K562 (cell line): ENCODE measurements at regions not wholly inside any gene's neighbourhood (a gene's known extent, or its start where the extent isn't known, plus 50 kb on each side); places are given as distances from the start of the nearest gene placed in this dataset.
A peak's percentile ranks its signal among the peaks of the same experiment; 100 is the strongest.

Experiments
- ATAC-seq: fragments of 200-7000 bp; cut with Tn5 transposase; 3 replicates; pipeline ENCODE4 v1.9.1; 2020; ENCODE audit warnings: moderate library complexity
- BruUV-seq: library from RNA; stranded (reverse); fragments of 400-500 nt; replicated peaks from 2 replicates; lab custom pipeline; 2021; lab: Mats Ljungman, UMichigan
- CTCF ChIA-PET: fragments of 300-600 bp; formaldehyde crosslinking; extraction: SDS; loops from one replicate; lab custom pipeline; 2021; ENCODE audit warnings: low intra/inter-chr PET ratio; lab: Yijun Ruan, JAX
- POLR2A ChIA-PET: fragments of 300-600, 350-650 bp; sonication (Branson Sonifier 250); formaldehyde crosslinking; extraction: SDS; loops from one replicate; lab custom pipeline; 2021; ENCODE audit warnings: antibody characterized with exemption, inconsistent platforms; lab: Yijun Ruan, JAX
- DNase-seq, 4 experiments: peaks; one replicate each; pipeline versions ENCODE4 v3.0.0 to v3.0.0-alpha.2; 2011 to 2018; ENCODE audit warnings: low spot score in 3 of 4, mixed read lengths in 3 of 4; ENCODE audit errors: extremely low read depth in 1 of 4
- FAIRE-seq: peaks from 2 replicates; lab custom pipeline; 2011; peaks lifted over from hg19 to GRCh38; lab: Jason Lieb, UNC
- H2AFZ ChIP-seq: 2 replicates; pipeline ENCODE4 v1.6.0; 2011; ENCODE audit warnings: low read depth, low read length, control low read depth, inconsistent platforms
- H3K27ac ChIP-seq: fragments of 200-600 bp; 3 replicates; pipeline ENCODE4 v1.8.0; 2011; ENCODE audit warnings: low read depth, mild to moderate bottlenecking, control low read depth, inconsistent platforms, low read length, moderate library complexity, mixed read lengths; ENCODE audit errors: extremely low read depth
- H3K27me3 ChIP-seq, 2 experiments: fragments of 300-600 bp in 1 of 2; 2 replicates in 1 of 2; 3 replicates in 1 of 2; pipeline versions ENCODE4 v1.6.0 to v1.8.0; 2011; ENCODE audit warnings: inconsistent platforms in 2 of 2, low read length in 2 of 2, mild to moderate bottlenecking in 1 of 2, mixed read lengths in 1 of 2, moderate library complexity in 1 of 2; ENCODE audit not compliant: control insufficient read depth in 2 of 2, insufficient read depth in 2 of 2
- H3K36me3 ChIP-seq: fragments of 300-600 bp; 3 replicates; pipeline ENCODE4 v1.8.0; 2011; ENCODE audit warnings: mild to moderate bottlenecking, low read length, inconsistent platforms; ENCODE audit not compliant: control insufficient read depth, insufficient read depth
- H3K4me1 ChIP-seq, 2 experiments: fragments of 200-600 bp in 1 of 2; replicated peaks in 1 of 2; 2 replicates in 1 of 2; 3 replicates in 1 of 2; pipeline versions ENCODE4 v1.5.1 to v1.8.0; 2011; ENCODE audit warnings: inconsistent platforms in 2 of 2, low read length in 2 of 2, mild to moderate bottlenecking in 1 of 2, mixed read lengths in 1 of 2, moderate library complexity in 1 of 2; ENCODE audit not compliant: control insufficient read depth in 2 of 2, insufficient read depth in 2 of 2
- H3K4me2 ChIP-seq: 2 replicates; pipeline ENCODE4 v1.6.1; 2011; ENCODE audit warnings: low read length, control low read depth, inconsistent platforms, mixed read lengths; ENCODE audit not compliant: insufficient read depth
- H3K4me3 ChIP-seq: fragments of 200-600 bp; sonication (generic), shearing (Covaris generic); 2 replicates; pipeline ENCODE4 v1.5.1; 2016; ENCODE audit warnings: control low read depth, inconsistent platforms
- H3K79me2 ChIP-seq: fragments of 200-600 bp; 3 replicates; pipeline ENCODE4 v1.8.0; 2011; ENCODE audit warnings: low read length, inconsistent platforms; ENCODE audit not compliant: control insufficient read depth, insufficient read depth
- H3K9ac ChIP-seq, 2 experiments: 2 replicates each; pipeline versions ENCODE4 v1.6.0 to v1.6.1; 2011; ENCODE audit warnings: low read depth in 2 of 2, low read length in 2 of 2, control low read depth in 1 of 2, inconsistent platforms in 1 of 2, mild to moderate bottlenecking in 1 of 2, mixed read lengths in 1 of 2; ENCODE audit not compliant: insufficient read depth in 1 of 2
- H3K9me1 ChIP-seq: one replicate; pipeline ENCODE4 v1.6.0; 2011; ENCODE audit warnings: inconsistent platforms, mild to moderate bottlenecking, low read length, moderate library complexity; ENCODE audit not compliant: control insufficient read depth, insufficient read depth
- H3K9me3 ChIP-seq: replicated peaks from 2 replicates; pipeline ENCODE4 v1.5.1; 2011; ENCODE audit warnings: low read depth, low read length, inconsistent platforms; ENCODE audit not compliant: control insufficient read depth, insufficient read depth
- H4K20me1 ChIP-seq: replicated peaks from 2 replicates; pipeline ENCODE4 v1.6.1; 2011; ENCODE audit warnings: low read length, inconsistent platforms, mixed read lengths; ENCODE audit not compliant: control insufficient read depth, insufficient read depth
- ESRRB ChIP-seq: fragments of 250-450 bp; sonication (Bioruptor Pico); IDR thresholded peaks from 2 replicates; pipeline ENCODE4 v1.5.0; 2020; ENCODE audit warnings: mild to moderate bottlenecking, moderate library complexity, borderline replicate concordance
- MEF2D ChIP-seq: conservative IDR thresholded peaks from 2 replicates; pipeline ENCODE4 v1.6.1; 2016; ENCODE audit warnings: low read depth, missing genetic modification characterization, missing compliant biosample characterization
- MXI1 ChIP-seq: IDR thresholded peaks from 2 replicates; pipeline ENCODE4 v1.6.1; 2011; ENCODE audit warnings: low read depth, mild to moderate bottlenecking, improper control_type of control experiment, low read length
- POLR2B ChIP-seq: fragments of 450-650 bp; IDR thresholded peaks from 2 replicates; pipeline ENCODE4 v1.6.1; 2018; ENCODE audit warnings: low read depth; ENCODE audit not compliant: partially characterized antibody
- RAD21 ChIP-seq, 2 experiments: fragments of 250-450 bp in 1 of 2; fragments of 450-650 bp in 1 of 2; sonication (Bioruptor Pico) in 1 of 2; formaldehyde crosslinking in 1 of 2; IDR thresholded peaks in 1 of 2; conservative IDR thresholded peaks in 1 of 2; 2 replicates each; pipeline versions ENCODE4 v1.4.0 to v1.8.0; 2020 to 2022; ENCODE audit warnings: mild to moderate bottlenecking in 2 of 2, moderate library complexity in 1 of 2
- SMARCA5 ChIP-seq: fragments of 450-650 bp; IDR thresholded peaks from 2 replicates; pipeline ENCODE4 v1.6.1; 2016
- ZNF561 ChIP-seq: fragments of 450-650 bp; formaldehyde crosslinking; conservative IDR thresholded peaks from 2 replicates; pipeline ENCODE4 v1.4.0; 2020; ENCODE audit warnings: mild to moderate bottlenecking, moderate library complexity
- WGBS: fragments of 100-300 bp; shearing (Covaris generic); methylation state at CpG from one replicate; pipeline ENCODE4 v1.1.6; 2016; ENCODE audit warnings: low coverage, mixed read lengths; ENCODE audit not compliant: insufficient coverage; ENCODE audit errors: missing lambda C conversion rate; 5-methylcytosine and 5-hydroxymethylcytosine counted together
- in situ Hi-C: fragments of 300-500 bp; cut with MboI; formaldehyde crosslinking; loops from 4 replicates; pipeline ENCODE4 v1.15.0; 2018; ENCODE audit warnings: inconsistent platforms, mixed read lengths
- intact Hi-C: fragments of 100-400 bp; cut with micrococcal nuclease; formaldehyde crosslinking; loops from 2 replicates; pipeline ENCODE4 v1.14.2; 2022

DNA sequence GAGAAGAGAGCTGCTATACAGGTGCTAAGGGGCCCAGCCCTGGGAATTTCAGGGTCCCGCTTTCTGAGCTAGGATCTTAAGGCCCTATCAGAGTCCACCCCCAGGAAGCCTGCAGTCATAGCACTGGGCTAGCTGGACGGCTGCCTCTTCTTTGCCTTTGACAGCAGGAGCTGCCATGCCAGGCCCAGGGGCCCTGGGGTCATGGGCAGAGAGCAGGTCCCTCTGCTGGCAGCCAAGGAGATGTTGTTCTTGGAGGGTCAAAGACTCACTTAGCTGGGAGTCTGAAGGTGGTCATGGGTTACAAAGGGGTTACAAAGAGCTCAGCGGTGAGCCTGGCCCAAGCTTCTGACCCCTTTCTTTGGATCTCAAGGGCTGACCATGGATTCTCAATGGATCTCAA lies 52.7 kb downstream of the RPP21 start:
- Histone ChIP-seq H3K4me2 (no peak overlapping the region), H3K4me1 (peaks cover 0 to 3% of the 10 kb centered on the region in 2 experiments; a peak in 2 of 5 replicates), H3K27me3 (peaks cover 26 to 32% of the 10 kb centered on the region in 2 experiments), H3K27ac (no peak overlapping the region), H3K36me3 (no peaks in the 10 kb centered on the region), H4K20me1 (no peaks in the 10 kb centered on the region; the same call in 1 of the 2 replicates), H2AFZ (no peak overlapping the region)
- no TSS peak for BruUV-seq
- in situ Hi-C loops, result loop anchor here (5.0 kb wide), 1 partner anchor 165 kb away; no protein-coding TSS in a partner anchor
- no peak for FAIRE-seq
- TF ChIP-seq ZNF561, result no peak
- 0 out of 4 replicates have a peak, but pooled peaks of 1 of the 2 experiments have one; percentile 12 for TF ChIP-seq RAD21 (CRISPR knock-in tag; conservative IDR thresholded peaks at IDR 0.05 in 1 of 2, IDR thresholded peaks at IDR 0.05 in 1 of 2)
- no peak for TF ChIP-seq POLR2B
- no peak for TF ChIP-seq MEF2D
- no peak for TF ChIP-seq MXI1
- TF ChIP-seq ESRRB (CRISPR knock-in tag), result no peak
- TF ChIP-seq SMARCA5, result no peak
- TF ChIP-seq, all 486 proteins: peak for 1
- peak; percentile 12; the same call in 1 of the 3 replicates for ATAC-seq
- ChIA-PET CTCF (interaction anchor here (1.4 kb wide), 1 partner anchor 159 kb away, joined by 16 read pairs; no protein-coding TSS in a partner anchor), POLR2A (interaction anchor here (0.7 to 1.3 kb wide), 3 partner anchors 9 to 34 kb away, joined by 3 to 4 read pairs (median 4); no protein-coding TSS in a partner anchor)
- Histone ChIP-seq H3K9me3 (no peaks in the 10 kb centered on the region), H3K9me1 (no peaks in the 10 kb centered on the region), H3K79me2 (no peaks in the 10 kb centered on the region), H3K4me3 (no peak overlapping the region), H3K9ac (no peak overlapping the region)
- 0% methylated on average over 3 of the region's 3 CpGs for WGBS
- intact Hi-C loops, result loop anchor here (1.0 to 5.0 kb wide), 4 partner anchors 41 to 295 kb away; no protein-coding TSS in a partner anchor
- no peak for DNase-seq
